ENCODE measurements at regions not wholly inside any gene's neighbourhood (a gene's known extent, or its start where the extent isn't known, plus 50 kb on each side); places are given as distances from the start of the nearest gene placed in this dataset.

DNA sequence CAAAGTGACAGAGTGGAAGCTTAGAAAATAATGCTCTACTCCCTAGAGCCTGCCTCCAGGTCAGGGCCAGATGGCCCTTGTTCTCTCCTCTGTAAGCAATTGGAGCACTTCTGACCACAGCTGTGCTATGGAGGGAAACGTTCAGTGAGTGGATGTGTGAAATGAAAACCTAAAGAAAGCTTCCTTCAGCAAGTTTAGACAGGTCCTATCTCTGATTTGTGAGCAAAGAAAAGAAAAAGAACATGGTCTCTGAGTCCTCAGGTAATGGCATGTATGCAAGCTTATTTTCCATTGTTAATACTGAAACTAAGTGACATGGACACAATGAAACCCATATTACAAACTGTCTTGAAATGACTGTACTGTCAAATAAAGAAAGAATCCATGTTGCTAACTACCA, 1486.8 kb downstream of the EFNB2 start:
- H2AFZ ChIP-seq (ENCODE audit: low read depth, low read length), result peak overlapping the region; percentile 56
- H3K36me3 ChIP-seq (ENCODE audit: insufficient read depth, low read length), result no peaks in the 10 kb centered on the region
- ATAC-seq (ENCODE audit: insufficient read depth, low read depth) (peak; percentile 90), DNase-seq (peak; percentile 45)
- H3K4me1 ChIP-seq (ENCODE audit: insufficient read depth, low read length), result peaks cover 30% of the 10 kb centered on the region
- no peaks in the 10 kb centered on the region for H4K20me1 ChIP-seq (ENCODE audit: insufficient read depth, low read length)
- H3K79me2 ChIP-seq (ENCODE audit: insufficient read depth, low read length), result no peaks in the 10 kb centered on the region
- TF ChIP-seq, protein P1, sequence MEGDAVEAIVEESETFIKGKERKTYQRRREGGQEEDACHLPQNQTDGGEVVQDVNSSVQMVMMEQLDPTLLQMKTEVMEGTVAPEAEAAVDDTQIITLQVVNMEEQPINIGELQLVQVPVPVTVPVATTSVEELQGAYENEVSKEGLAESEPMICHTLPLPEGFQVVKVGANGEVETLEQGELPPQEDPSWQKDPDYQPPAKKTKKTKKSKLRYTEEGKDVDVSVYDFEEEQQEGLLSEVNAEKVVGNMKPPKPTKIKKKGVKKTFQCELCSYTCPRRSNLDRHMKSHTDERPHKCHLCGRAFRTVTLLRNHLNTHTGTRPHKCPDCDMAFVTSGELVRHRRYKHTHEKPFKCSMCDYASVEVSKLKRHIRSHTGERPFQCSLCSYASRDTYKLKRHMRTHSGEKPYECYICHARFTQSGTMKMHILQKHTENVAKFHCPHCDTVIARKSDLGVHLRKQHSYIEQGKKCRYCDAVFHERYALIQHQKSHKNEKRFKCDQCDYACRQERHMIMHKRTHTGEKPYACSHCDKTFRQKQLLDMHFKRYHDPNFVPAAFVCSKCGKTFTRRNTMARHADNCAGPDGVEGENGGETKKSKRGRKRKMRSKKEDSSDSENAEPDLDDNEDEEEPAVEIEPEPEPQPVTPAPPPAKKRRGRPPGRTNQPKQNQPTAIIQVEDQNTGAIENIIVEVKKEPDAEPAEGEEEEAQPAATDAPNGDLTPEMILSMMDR (IDR thresholded peaks at IDR 0.05; ENCODE audit: borderline replicate concordance, extremely low read depth, low read length, poor library complexity, severe bottlenecking), result no peak
- no peak for TF ChIP-seq EZH2 (IDR thresholded peaks at IDR 0.05; ENCODE audit: borderline replicate concordance, low read depth, low read length, severe bottlenecking)
- peak overlapping the region; percentile 33; the same call in 1 of the 2 replicates for H3K9ac ChIP-seq (ENCODE audit: low read depth, low read length)
- H3K4me3 ChIP-seq (ENCODE audit: low read depth in 1 of 2, low read length in 2 of 2), result no peak overlapping the region
- H3K4me2 ChIP-seq (ENCODE audit: insufficient read depth, low read length), result peak overlapping the region; percentile 34; the same call in 1 of the 2 replicates
- H3K27ac ChIP-seq (ENCODE audit: low read length), result peak overlapping the region; percentile 69
- H3K27me3 ChIP-seq (ENCODE audit: insufficient read depth, low read length, poor library complexity), result no peaks in the 10 kb centered on the region
- H3K9me3 ChIP-seq (ENCODE audit: insufficient read depth, low read length, severe bottlenecking), result peaks cover 4% of the 10 kb centered on the region

DNA sequence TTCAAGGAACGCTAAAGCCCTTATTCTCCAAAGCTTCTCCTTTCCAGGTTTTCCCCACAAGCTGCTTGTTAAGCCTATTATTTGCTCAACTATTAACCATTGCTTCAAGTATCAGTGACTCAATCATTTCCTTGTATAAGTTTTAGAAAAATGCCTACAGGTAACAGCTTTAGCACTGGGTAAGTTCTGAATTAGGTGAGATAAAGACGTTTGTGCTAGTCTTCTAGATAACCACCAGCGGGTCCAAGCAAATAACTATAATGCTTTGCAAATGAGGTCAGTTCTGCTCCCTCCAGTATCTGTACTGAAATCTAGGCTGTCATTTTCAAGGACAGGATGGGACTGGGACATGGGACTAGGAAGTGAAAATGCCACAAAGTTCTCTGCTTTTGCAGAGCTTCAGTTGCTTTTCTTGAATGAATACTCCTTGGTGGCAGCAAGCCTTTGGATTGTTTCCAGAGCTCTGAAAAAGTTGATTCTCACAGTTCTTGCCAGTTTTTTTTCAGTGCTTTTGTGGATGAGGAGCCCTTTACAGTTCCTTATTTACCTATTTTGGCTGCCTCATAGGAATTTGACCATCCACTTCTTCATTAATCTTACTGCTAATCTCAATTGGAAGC, 1487.7 kb downstream of the EFNB2 start:
- Histone ChIP-seq H3K27ac (ENCODE audit: low read length) (peak overlapping the region; percentile 31; the same call in 1 of the 2 replicates), H3K9ac (ENCODE audit: low read depth, low read length) (no peak overlapping the region), H4K20me1 (ENCODE audit: insufficient read depth, low read length) (no peaks in the 10 kb centered on the region), H3K4me1 (ENCODE audit: insufficient read depth, low read length) (peaks cover 30% of the 10 kb centered on the region), H2AFZ (ENCODE audit: low read depth, low read length) (peak overlapping the region; percentile 33; the same call in 1 of the 2 replicates), H3K4me3 (ENCODE audit: low read depth in 1 of 2, low read length in 2 of 2) (no peak overlapping the region), H3K36me3 (ENCODE audit: insufficient read depth, low read length) (no peaks in the 10 kb centered on the region), H3K4me2 (ENCODE audit: insufficient read depth, low read length) (no peak overlapping the region), H3K9me3 (ENCODE audit: insufficient read depth, low read length, severe bottlenecking) (peaks cover 11% of the 10 kb centered on the region), H3K79me2 (ENCODE audit: insufficient read depth, low read length) (no peaks in the 10 kb centered on the region), H3K27me3 (ENCODE audit: insufficient read depth, low read length, poor library complexity) (no peaks in the 10 kb centered on the region)
- ATAC-seq (ENCODE audit: insufficient read depth, low read depth), result no peak; the same call in 2 of the 3 replicates
- DNase-seq, result no peak
- no peak for TF ChIP-seq EZH2 (IDR thresholded peaks at IDR 0.05; ENCODE audit: borderline replicate concordance, low read depth, low read length, severe bottlenecking)
- TF ChIP-seq, protein P1 (IDR thresholded peaks at IDR 0.05; ENCODE audit: borderline replicate concordance, extremely low read depth, low read length, poor library complexity, severe bottlenecking), result no peak

DNA sequence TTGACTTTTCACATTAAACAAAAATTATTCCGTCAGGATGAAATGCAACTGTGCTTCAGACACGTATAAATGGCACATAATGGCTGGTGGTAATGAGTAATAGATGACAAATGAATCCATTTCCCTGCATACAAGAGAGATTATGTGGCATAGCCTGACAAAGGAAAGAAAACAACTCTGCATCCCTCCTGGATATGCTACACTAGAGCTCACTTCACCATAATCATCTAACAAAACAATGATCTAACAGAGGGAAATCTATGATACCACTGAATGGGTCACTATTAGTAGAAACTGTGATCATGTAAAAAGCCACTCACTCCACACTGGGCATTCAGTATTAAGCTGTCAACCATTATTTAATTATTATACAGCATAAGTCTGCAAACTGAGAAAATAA, 1498.4 kb downstream of the EFNB2 start:
- no peak for DNase-seq
- TF ChIP-seq EZH2 (IDR thresholded peaks at IDR 0.05; ENCODE audit: borderline replicate concordance, low read depth, low read length, severe bottlenecking), result no peak
- TF ChIP-seq, protein P1 (IDR thresholded peaks at IDR 0.05; ENCODE audit: borderline replicate concordance, extremely low read depth, low read length, poor library complexity, severe bottlenecking), result no peak
- Histone ChIP-seq H3K4me3 (ENCODE audit: low read depth in 1 of 2, low read length in 2 of 2) (no peak overlapping the region), H3K9ac (ENCODE audit: low read depth, low read length) (no peak overlapping the region), H3K36me3 (ENCODE audit: insufficient read depth, low read length) (0 out of 2 replicates have a peak, but pooled peaks cover 2% of the 10 kb centered on the region), H3K4me1 (ENCODE audit: insufficient read depth, low read length) (no peaks in the 10 kb centered on the region), H2AFZ (ENCODE audit: low read depth, low read length) (no peak overlapping the region), H4K20me1 (ENCODE audit: insufficient read depth, low read length) (no peaks in the 10 kb centered on the region), H3K79me2 (ENCODE audit: insufficient read depth, low read length) (no peaks in the 10 kb centered on the region), H3K27ac (ENCODE audit: low read length) (no peak overlapping the region), H3K27me3 (ENCODE audit: insufficient read depth, low read length, poor library complexity) (no peaks in the 10 kb centered on the region), H3K9me3 (ENCODE audit: insufficient read depth, low read length, severe bottlenecking) (peaks cover 22% of the 10 kb centered on the region), H3K4me2 (ENCODE audit: insufficient read depth, low read length) (no peak overlapping the region)
- no peak for ATAC-seq (ENCODE audit: insufficient read depth, low read depth)
